ENCODE measurements at regions not wholly inside any gene's neighbourhood (a gene's known extent, or its start where the extent isn't known, plus 50 kb on each side); places are given as distances from the start of the nearest gene placed in this dataset.

GRCh38 chr4:128457726-128458125 lies 170.1 kb upstream of the PGRMC2 start:
- TF ChIP-seq CTCF (IDR thresholded peaks at IDR 0.05) (no peak), EZH2 (IDR thresholded peaks at IDR 0.05; ENCODE audit: borderline replicate concordance, insufficient read depth, low read depth, low read length, poor library complexity, severe bottlenecking) (no peak)
